Aorta (tissue), 5 donors: ENCODE measurements at regions not wholly inside any gene's neighbourhood (a gene's known extent, or its start where the extent isn't known, plus 50 kb on each side); places are given as distances from the start of the nearest gene placed in this dataset.

Experiments
- ATAC-seq: fragments of 200-7000 bp; cut with Tn5 transposase; one replicate; pipeline ENCODE4 v1.9.1; 2022; ENCODE audit warnings: moderate library complexity; ENCODE audit not compliant: low FRiP score
- DNase-seq, 2 donors: peaks; one replicate each; pipeline ENCODE4 v3.0.0-alpha.2; 2020
- H3K27ac ChIP-seq, 2 donors: one replicate each; pipeline ENCODE4 v1.5.1; 2013; ENCODE audit warnings: low read length in 2 of 2, mild to moderate bottlenecking in 2 of 2, moderate library complexity in 2 of 2, control low read depth in 1 of 2, inconsistent platforms in 1 of 2, low read depth in 1 of 2
- H3K27me3 ChIP-seq, 2 donors: one replicate each; pipeline ENCODE4 v1.6.1; 2013; ENCODE audit warnings: control low read depth in 1 of 2, low read length in 1 of 2, mild to moderate bottlenecking in 1 of 2, moderate library complexity in 1 of 2; ENCODE audit not compliant: insufficient read depth in 2 of 2, control insufficient read depth in 1 of 2
- H3K36me3 ChIP-seq, 2 donors: one replicate each; pipeline ENCODE4 v1.6.1; 2013; ENCODE audit warnings: control low read depth in 1 of 2, low read length in 1 of 2, mild to moderate bottlenecking in 1 of 2; ENCODE audit not compliant: insufficient read depth in 2 of 2, control insufficient read depth in 1 of 2
- H3K4me1 ChIP-seq, 2 donors: one replicate each; pipeline ENCODE4 v1.6.1; 2013; ENCODE audit warnings: low read length in 2 of 2, control low read depth in 1 of 2, mild to moderate bottlenecking in 1 of 2, moderate library complexity in 1 of 2; ENCODE audit not compliant: insufficient read depth in 2 of 2, control insufficient read depth in 1 of 2
- H3K4me3 ChIP-seq, 2 donors: one replicate each; pipeline ENCODE4 v1.5.1; 2013; ENCODE audit warnings: low read length in 2 of 2, control low read depth in 1 of 2, mild to moderate bottlenecking in 1 of 2
- H3K9me3 ChIP-seq: one replicate; pipeline ENCODE4 v1.6.1; 2013; ENCODE audit warnings: mild to moderate bottlenecking, low read length; ENCODE audit not compliant: control insufficient read depth
- WGBS, 2 donors: extraction: QIAGEN DNeasy Blood & Tissue Kit; methylation state at CpG; one replicate each; pipeline ENCODE4 v1.1.7; 2013; 5-methylcytosine and 5-hydroxymethylcytosine counted together
- intact Hi-C, 2 donors: fragments of 100-400 bp; cut with DNase I; formaldehyde crosslinking; loops; one replicate each; pipeline versions ENCODE4 v1.14.2 to v1.15.0; 2022
- donor health status: healthy with polysubstance abuse.
- donor health status: Bipolar disorder and iron deficiency.
- donor health status: DM: no; HTN: no; CAD: no.
- donor health status: DM: no; HTN: no; CAD: no.
- donor health status: DM: yes; HTN: yes; CAD: no.

DNA sequence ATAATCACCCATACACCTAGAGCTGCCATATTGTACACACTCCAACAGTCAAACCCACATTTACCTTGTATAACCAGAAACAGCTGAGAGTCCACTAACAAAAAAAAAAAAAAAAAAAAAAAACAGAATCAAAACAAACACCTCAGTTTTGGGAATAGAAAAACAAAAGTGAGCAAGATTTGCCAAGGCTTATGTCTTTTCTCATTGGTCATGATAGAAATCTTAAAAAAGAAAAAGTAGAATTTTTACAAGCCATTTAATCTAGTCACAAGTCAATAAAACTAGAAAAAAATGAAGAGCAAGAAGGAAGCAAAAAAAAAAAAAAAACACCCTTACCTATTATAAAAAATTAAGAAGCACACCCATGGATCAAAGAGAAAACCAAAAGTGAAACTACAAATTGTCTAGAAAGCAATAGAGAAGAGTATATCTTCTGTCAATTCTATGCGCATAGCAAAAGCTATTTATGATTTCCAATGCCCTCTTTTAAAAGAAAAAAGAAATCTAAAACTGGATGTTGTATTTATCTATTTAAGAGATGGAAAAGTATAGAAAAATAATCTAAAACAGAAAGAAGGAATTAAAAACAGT, 113.2 kb upstream of the GALNT2 start:
- ATAC-seq (no peak), DNase-seq (no peak)
- H3K27ac ChIP-seq = no peak overlapping the region
- no peaks in the 10 kb centered on the region for H3K27me3 ChIP-seq
- H3K9me3 ChIP-seq = no peaks in the 10 kb centered on the region
- no peak overlapping the region for H3K4me3 ChIP-seq
- H3K36me3 ChIP-seq = no peaks in the 10 kb centered on the region
- 96 to 97% methylated on average over 1 of the region's 1 CpG for WGBS, 2 donors
- intact Hi-C loops = no loop called here
- H3K4me1 ChIP-seq = no peaks in the 10 kb centered on the region

DNA sequence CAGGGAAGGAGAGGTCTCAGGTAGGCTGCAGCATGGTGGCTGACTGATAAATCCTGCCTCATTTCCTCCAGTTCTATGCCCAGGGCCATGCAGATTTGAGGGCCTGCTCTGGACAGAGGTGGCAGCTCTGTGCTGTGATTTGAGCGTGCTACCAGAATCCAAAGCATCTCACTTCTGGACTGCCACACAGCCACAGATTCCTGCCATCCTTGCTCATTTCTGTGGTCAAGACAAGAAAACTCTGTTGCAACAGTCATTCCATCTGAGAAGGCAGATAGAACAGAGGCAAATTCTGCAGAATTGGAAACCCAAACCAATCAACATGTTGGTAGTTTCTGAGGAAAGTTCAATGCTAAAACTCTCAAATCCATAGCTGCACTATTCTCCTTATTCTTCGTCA, 102.8 kb upstream of the GALNT2 start:
- intact Hi-C loops = no loop called here
- no peak overlapping the region for H3K4me3 ChIP-seq
- H3K9me3 ChIP-seq = no peaks in the 10 kb centered on the region
- DNase-seq = no peak
- no peaks in the 10 kb centered on the region for H3K36me3 ChIP-seq
- H3K4me1 ChIP-seq = no peaks in the 10 kb centered on the region
- no peak for ATAC-seq
- H3K27me3 ChIP-seq = peaks cover 0 to 3% of the 10 kb centered on the region in 2 donors
- no peak overlapping the region for H3K27ac ChIP-seq
- WGBS, 2 donors = 96 to 97% methylated on average over 2 of the region's 2 CpGs

DNA sequence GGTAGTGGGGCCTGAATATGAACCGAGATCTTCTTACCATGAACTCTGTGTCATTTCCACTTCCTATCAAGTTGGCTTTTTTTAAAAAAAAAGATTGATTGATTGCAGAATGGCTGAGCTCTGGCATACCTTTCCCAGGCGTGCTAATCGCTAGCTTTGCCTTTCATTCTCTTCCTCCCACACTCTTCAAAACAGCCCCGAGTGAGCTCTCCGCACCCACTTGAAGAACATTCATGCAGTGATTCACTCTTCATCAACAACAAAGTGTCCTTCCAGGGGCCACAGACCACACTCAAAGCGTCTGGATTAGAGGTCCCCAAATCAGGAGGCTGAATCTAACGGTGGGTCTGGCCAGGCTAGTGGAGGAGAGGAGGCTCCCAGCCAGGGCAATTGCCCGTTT, 96.3 kb upstream of the GALNT2 start:
- DNase-seq = no peak
- WGBS, 2 donors = 88% methylated on average over 8 of the region's 8 CpGs
- intact Hi-C loops = no loop called here
- Histone ChIP-seq H3K4me1 (no peaks in the 10 kb centered on the region), H3K36me3 (no peaks in the 10 kb centered on the region), H3K9me3 (no peaks in the 10 kb centered on the region), H3K27ac (no peak overlapping the region), H3K4me3 (no peak overlapping the region), H3K27me3 (peaks cover 0 to 3% of the 10 kb centered on the region in 2 donors)
- no peak for ATAC-seq

DNA sequence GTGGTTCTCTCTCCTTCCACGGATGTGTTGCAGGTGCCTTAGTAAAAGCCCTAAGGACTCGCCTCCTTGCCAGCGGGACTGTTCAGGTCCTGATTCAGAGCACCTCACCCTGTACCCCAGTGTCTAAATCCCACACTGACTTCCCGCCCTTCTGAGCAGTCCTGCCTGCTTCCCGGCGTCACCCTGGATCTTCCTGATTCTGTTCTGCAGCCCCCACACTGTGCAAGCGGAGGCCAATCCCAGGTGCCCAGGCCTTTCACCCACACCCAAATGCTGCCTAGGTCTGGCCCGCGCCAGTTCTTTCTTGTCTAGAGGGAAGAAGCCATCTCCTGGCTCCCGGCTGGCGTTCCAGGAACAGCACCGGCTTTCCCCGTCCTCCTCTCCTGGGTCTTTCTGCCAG, 95.9 kb upstream of the GALNT2 start:
- intact Hi-C loops = no loop called here
- H3K9me3 ChIP-seq = no peaks in the 10 kb centered on the region
- H3K27ac ChIP-seq = no peak overlapping the region
- DNase-seq (no peak), ATAC-seq (no peak)
- no peaks in the 10 kb centered on the region for H3K27me3 ChIP-seq
- 96 to 97% methylated on average over 13 of the region's 13 CpGs for WGBS, 2 donors
- no peaks in the 10 kb centered on the region for H3K4me1 ChIP-seq
- no peaks in the 10 kb centered on the region for H3K36me3 ChIP-seq
- H3K4me3 ChIP-seq = no peak overlapping the region

DNA sequence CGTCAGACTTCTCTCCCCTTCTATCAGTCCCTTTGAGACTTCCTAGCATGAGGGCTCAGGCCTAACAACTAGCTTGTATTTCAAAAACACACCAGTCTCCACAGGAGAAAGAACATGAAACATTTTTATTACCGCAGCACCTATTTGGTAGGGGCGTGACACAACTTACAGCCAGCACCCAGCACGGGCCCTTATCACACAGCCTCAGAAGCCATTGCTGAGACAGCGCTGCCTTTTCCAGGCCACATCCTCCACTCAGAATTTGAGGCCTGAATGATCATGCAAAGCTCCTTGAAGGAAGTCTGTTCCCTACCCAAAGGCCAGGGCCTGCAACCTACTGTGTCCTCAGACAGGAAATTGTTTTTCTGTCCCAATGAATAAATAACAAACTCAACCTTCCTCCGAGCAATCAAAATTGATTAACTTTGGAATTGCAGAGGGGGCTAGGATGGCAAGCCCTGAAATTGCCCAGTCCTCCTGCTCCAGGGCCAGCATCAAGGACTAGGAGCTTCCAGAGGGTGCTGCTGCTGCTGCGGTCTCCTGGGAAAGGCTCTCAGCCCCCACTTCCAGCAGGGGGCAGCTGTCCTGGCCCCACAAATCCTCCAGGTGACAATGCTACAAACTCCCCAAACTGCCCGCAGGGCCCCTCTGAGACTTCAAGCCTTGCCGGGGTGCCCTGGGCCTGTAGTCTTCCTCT, 94.3 kb upstream of the GALNT2 start:
- intact Hi-C loops = no loop called here
- ATAC-seq = no peak
- no peak for DNase-seq
- Histone ChIP-seq H3K27me3 (no peaks in the 10 kb centered on the region), H3K4me3 (no peak overlapping the region), H3K4me1 (no peaks in the 10 kb centered on the region), H3K36me3 (no peaks in the 10 kb centered on the region), H3K9me3 (no peaks in the 10 kb centered on the region), H3K27ac (no peak overlapping the region)
- 90 to 93% methylated on average over 9 of the region's 9 CpGs for WGBS, 2 donors

DNA sequence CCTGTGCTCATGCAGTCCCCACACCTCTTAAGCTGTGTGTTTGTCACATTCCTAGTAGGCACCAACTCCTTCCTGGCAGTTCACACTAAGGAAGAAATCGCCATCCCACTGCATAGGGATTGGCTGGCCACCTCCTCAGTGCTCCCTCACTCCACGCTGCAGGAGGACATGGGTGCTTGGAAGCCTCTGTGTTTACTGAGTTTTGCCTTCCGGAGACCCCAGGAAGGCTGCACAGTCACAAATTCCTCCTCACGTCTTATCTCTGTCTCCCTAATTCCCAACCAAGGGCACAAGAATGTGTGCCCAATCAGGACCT, 93.8 kb upstream of the GALNT2 start:
- ATAC-seq = no peak
- 66 to 80% methylated on average over 4 of the region's 4 CpGs for WGBS, 2 donors
- no peak overlapping the region for H3K27ac ChIP-seq
- no peaks in the 10 kb centered on the region for H3K9me3 ChIP-seq
- no peak for DNase-seq
- no peaks in the 10 kb centered on the region for H3K4me1 ChIP-seq
- intact Hi-C loops = no loop called here
- H3K4me3 ChIP-seq = no peak overlapping the region
- H3K36me3 ChIP-seq = no peaks in the 10 kb centered on the region
- no peaks in the 10 kb centered on the region for H3K27me3 ChIP-seq

DNA sequence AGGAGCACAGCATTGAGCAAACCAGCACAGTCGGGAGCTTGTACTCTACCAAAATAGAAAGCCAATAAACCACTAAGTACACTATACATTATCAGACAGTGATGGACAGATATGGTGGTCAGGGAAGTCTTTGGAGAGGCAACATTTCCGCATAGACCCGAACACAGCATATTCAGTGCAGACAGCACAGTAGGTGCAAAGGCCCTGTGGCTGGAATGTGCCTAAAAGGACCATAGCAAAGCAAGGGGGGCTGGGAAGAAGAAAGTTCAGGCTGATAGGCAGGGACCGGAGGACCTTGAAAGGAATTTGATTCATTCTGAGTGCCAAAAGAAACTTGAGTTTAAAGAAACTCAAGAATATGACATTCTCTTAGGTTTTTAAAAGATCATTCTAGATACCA, 92.0 kb upstream of the GALNT2 start:
- ATAC-seq = no peak
- WGBS, 2 donors = 81 to 84% methylated on average over 4 of the region's 4 CpGs
- Histone ChIP-seq H3K36me3 (no peaks in the 10 kb centered on the region), H3K4me3 (no peak overlapping the region), H3K27ac (no peak overlapping the region), H3K27me3 (no peaks in the 10 kb centered on the region), H3K4me1 (no peaks in the 10 kb centered on the region), H3K9me3 (no peaks in the 10 kb centered on the region)
- no peak for DNase-seq
- intact Hi-C loops = no loop called here

DNA sequence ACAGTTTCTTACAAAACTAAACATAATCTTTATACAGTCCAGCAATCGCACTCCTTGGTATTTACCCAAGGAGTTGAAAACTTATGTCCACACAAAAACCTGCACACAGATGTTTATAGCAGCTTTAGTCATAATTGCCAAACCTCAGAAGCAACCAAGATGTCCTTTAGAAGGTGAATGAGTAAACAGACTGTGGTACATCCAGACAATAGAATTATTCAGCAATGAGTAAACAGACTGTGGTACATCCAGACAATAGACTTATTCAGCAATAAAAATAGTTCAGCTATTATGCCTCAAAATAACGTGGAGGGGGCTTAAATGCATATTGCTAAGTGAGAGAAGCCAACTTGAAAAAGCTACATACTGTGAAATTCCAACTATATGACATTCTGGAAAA, 87.0 kb upstream of the GALNT2 start:
- DNase-seq = no peak
- 58 to 70% methylated on average over 2 of the region's 2 CpGs for WGBS, 2 donors

DNA sequence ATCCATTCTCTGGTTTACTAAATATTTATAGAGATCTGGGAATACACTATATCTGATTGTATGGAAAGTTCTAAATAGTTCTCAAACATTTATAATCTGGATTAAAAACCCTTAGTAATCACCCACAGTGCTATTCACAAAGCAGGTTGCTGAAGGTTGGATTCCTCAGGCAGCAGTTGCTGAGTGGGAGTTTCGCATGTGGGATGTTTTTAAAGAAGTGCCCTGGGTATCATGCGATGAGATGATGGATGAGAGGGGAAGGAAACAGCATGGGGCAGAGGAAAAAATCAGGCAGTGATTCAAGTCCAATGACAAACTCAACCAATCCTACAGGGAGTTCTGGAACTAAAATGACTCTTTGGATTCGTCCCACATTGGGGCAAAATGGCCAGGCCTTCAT, 85.3 kb upstream of the GALNT2 start:
- ATAC-seq = no peak

More for the DNA sequence above, 87.0 kb upstream of the GALNT2 start:
- Histone ChIP-seq H3K36me3 (no peaks in the 10 kb centered on the region), H3K27ac (no peak overlapping the region), H3K27me3 (no peaks in the 10 kb centered on the region), H3K4me3 (no peak overlapping the region), H3K4me1 (no peaks in the 10 kb centered on the region), H3K9me3 (no peaks in the 10 kb centered on the region)
- no peak for ATAC-seq
- intact Hi-C loops = no loop called here

More for the DNA sequence above, 85.3 kb upstream of the GALNT2 start:
- no peaks in the 10 kb centered on the region for H3K27me3 ChIP-seq
- intact Hi-C loops = no loop called here
- H3K4me1 ChIP-seq = no peaks in the 10 kb centered on the region
- 95 to 100% methylated on average over 3 of the region's 3 CpGs for WGBS, 2 donors
- no peaks in the 10 kb centered on the region for H3K9me3 ChIP-seq
- H3K36me3 ChIP-seq = no peaks in the 10 kb centered on the region
- H3K27ac ChIP-seq = no peak overlapping the region
- no peak for DNase-seq
- no peak overlapping the region for H3K4me3 ChIP-seq
